HEK293T (cell line): ENCODE measurements at regions not wholly inside any gene's neighbourhood (a gene's known extent, or its start where the extent isn't known, plus 50 kb on each side); places are given as distances from the start of the nearest gene placed in this dataset.

Source experiments
- ARNT ChIP-seq: fragments of 450-650 bp; IDR thresholded peaks from 2 replicates; pipeline ENCODE4 v1.6.1; 2017; ENCODE audit warnings: mild to moderate bottlenecking
- BHLHE40 ChIP-seq: fragments of 450-650 bp; IDR thresholded peaks from 2 replicates; pipeline ENCODE4 v1.6.1; 2016; ENCODE audit warnings: mild to moderate bottlenecking, moderate library complexity, borderline replicate concordance
- ELF4 ChIP-seq: fragments of 450-650 bp; IDR thresholded peaks from 2 replicates; pipeline ENCODE4 v1.6.1; 2017; ENCODE audit warnings: antibody characterized with exemption
- FOXA1 ChIP-seq: fragments of 450-650 bp; IDR thresholded peaks from 2 replicates; pipeline ENCODE4 v1.6.1; 2016; ENCODE audit warnings: mild to moderate bottlenecking
- FOXK2 ChIP-seq: fragments of 450-650 bp; IDR thresholded peaks from 2 replicates; pipeline ENCODE4 v1.6.1; 2016; ENCODE audit warnings: mild to moderate bottlenecking
- FOXM1 ChIP-seq: fragments of 450-650 bp; IDR thresholded peaks from 2 replicates; pipeline ENCODE4 v1.6.1; 2017; ENCODE audit warnings: mild to moderate bottlenecking, borderline replicate concordance
- LEF1 ChIP-seq: fragments of 450-650 bp; IDR thresholded peaks from 2 replicates; pipeline ENCODE4 v1.6.1; 2017; ENCODE audit warnings: mild to moderate bottlenecking, borderline replicate concordance
- NFRKB ChIP-seq: fragments of 450-650 bp; IDR thresholded peaks from 2 replicates; pipeline ENCODE4 v1.6.1; 2016; ENCODE audit warnings: mild to moderate bottlenecking, moderate library complexity
- PKNOX1 ChIP-seq: fragments of 450-650 bp; IDR thresholded peaks from 2 replicates; pipeline ENCODE4 v1.6.1; 2016
- SP1 ChIP-seq: fragments of 450-650 bp; IDR thresholded peaks from 2 replicates; pipeline ENCODE4 v1.6.1; 2017

- TF ChIP-seq FOXK2 (no peak), SP1 (no peak), FOXM1 (no peak), LEF1 (no peak), PKNOX1 (no peak), ARNT (no peak), FOXA1 (no peak), NFRKB (no peak), BHLHE40 (no peak), ELF4 (no peak)
These were observed 211.2 kb upstream of the EEA1 start for GRCh38 chr12:93140325-93140724.
